A673 (cell line): ENCODE measurements at regions not wholly inside any gene's neighbourhood (a gene's known extent, or its start where the extent isn't known, plus 50 kb on each side); places are given as distances from the start of the nearest gene placed in this dataset.

Experiments used
- BruUV-seq: library from RNA; stranded (reverse); fragments of 400-500 nt; replicated peaks from 2 replicates; lab custom pipeline; 2021; lab: Mats Ljungman, UMichigan
- CTCF ChIA-PET: fragments of 300-600 bp; sonication (Branson Sonifier 250); formaldehyde crosslinking; loops from one replicate; lab custom pipeline; 2022; ENCODE audit warnings: antibody characterized with exemption; lab: Charles Lee
- POLR2A ChIA-PET: fragments of 300-600 bp; sonication (Branson Sonifier 250); formaldehyde crosslinking; loops from one replicate; lab custom pipeline; 2022; ENCODE audit warnings: antibody characterized with exemption; ENCODE audit not compliant: low non-redundant PET; lab: Charles Lee
- DNase-seq: peaks from one replicate; pipeline ENCODE4 v3.0.0-alpha.2; 2015; ENCODE audit warnings: low spot score
- H3K27ac ChIP-seq: fragments of 200-600 bp; sonication (generic); 2 replicates; pipeline ENCODE4 v1.5.1; 2016; ENCODE audit warnings: mixed run types, low read depth, mild to moderate bottlenecking, mixed read lengths, antibody characterized with exemption, low read length; ENCODE audit not compliant: poor library complexity, severe bottlenecking
- H3K27me3 ChIP-seq: fragments of 200-600 bp; sonication (generic); replicated peaks from 2 replicates; pipeline ENCODE4 v1.6.1; 2017; ENCODE audit warnings: mixed run types, low read depth, mild to moderate bottlenecking, mixed read lengths, antibody characterized with exemption, low read length; ENCODE audit not compliant: insufficient read depth, poor library complexity
- H3K36me3 ChIP-seq: fragments of 200-600 bp; sonication (generic); 2 replicates; pipeline ENCODE4 v1.6.1; 2016; ENCODE audit warnings: mixed run types, mild to moderate bottlenecking, mixed read lengths, antibody characterized with exemption, low read length; ENCODE audit not compliant: insufficient read depth, poor library complexity, severe bottlenecking
- H3K4me1 ChIP-seq: fragments of 200-600 bp; sonication (generic); 2 replicates; pipeline ENCODE4 v1.6.1; 2017; ENCODE audit warnings: mixed run types, mild to moderate bottlenecking, mixed read lengths, antibody characterized with exemption, low read length; ENCODE audit not compliant: insufficient read depth, poor library complexity, severe bottlenecking
- H3K4me3 ChIP-seq: fragments of 200-600 bp; sonication (generic); 2 replicates; pipeline ENCODE4 v1.5.1; 2016; ENCODE audit warnings: low read depth, mixed run types, mild to moderate bottlenecking, mixed read lengths, low read length; ENCODE audit not compliant: poor library complexity, severe bottlenecking
- H3K9me3 ChIP-seq: fragments of 200-600 bp; sonication (generic); 2 replicates; pipeline ENCODE4 v1.6.1; 2016; ENCODE audit warnings: mixed run types, low read depth, mild to moderate bottlenecking, mixed read lengths, antibody characterized with exemption, low read length; ENCODE audit not compliant: poor library complexity, severe bottlenecking
- EZH2 ChIP-seq: fragments of 200-600 bp; sonication (generic); IDR thresholded peaks from 2 replicates; pipeline ENCODE4 v1.6.1; 2017; ENCODE audit warnings: borderline replicate concordance, low read depth, mild to moderate bottlenecking, mixed read lengths, antibody characterized with exemption, low read length; ENCODE audit not compliant: poor library complexity, severe bottlenecking
- intact Hi-C: fragments of 100-400 bp; cut with micrococcal nuclease; formaldehyde crosslinking; loops from one replicate; pipeline ENCODE4 v1.10.0; 2022; ENCODE audit not compliant: unreplicated experiment
- TF ChIP-seq, protein P1 (sequence below): fragments of 300-800, 200-600 bp; sonication (generic); conservative IDR thresholded peaks from 2 replicates; pipeline ENCODE4 v1.5.1; 2017; ENCODE audit warnings: low read depth, mild to moderate bottlenecking, antibody characterized with exemption, low read length, moderate library complexity, mixed read lengths

DNA sequence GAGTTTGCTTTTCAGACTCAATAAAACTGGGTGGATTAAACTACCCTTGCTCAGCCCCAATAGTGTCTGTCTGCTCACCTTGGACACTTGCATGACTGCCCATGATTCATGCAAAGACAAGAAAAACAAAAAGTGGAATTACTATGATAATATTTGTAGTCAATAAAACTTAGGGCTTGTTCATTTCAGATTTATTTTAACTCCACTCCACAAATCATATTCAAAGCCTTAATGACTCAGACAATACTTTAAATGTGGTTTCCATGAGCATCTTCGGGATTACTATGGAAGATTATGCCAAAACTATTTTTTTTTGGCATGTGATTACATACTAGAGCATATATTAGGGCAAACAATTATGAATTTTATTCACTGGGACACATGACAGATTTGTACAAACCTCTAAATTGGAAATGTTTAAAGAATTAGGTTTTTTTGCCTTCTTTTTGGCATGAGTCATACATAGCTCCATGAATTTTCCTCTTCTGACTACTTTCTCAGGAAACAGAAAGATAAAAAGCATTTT lies 468.9 kb downstream of the ACTL7B start:
- BruUV-seq: no TSS peak
- ChIA-PET POLR2A (no interaction called here), CTCF (no interaction called here)
- DNase-seq: no peak
- Histone ChIP-seq H3K36me3 (no peaks in the 10 kb centered on the region), H3K4me3 (no peak overlapping the region), H3K27ac (no peak overlapping the region), H3K27me3 (no peaks in the 10 kb centered on the region), H3K9me3 (no peaks in the 10 kb centered on the region), H3K4me1 (no peaks in the 10 kb centered on the region)
- no peak for TF ChIP-seq EZH2
- TF ChIP-seq, protein P1, sequence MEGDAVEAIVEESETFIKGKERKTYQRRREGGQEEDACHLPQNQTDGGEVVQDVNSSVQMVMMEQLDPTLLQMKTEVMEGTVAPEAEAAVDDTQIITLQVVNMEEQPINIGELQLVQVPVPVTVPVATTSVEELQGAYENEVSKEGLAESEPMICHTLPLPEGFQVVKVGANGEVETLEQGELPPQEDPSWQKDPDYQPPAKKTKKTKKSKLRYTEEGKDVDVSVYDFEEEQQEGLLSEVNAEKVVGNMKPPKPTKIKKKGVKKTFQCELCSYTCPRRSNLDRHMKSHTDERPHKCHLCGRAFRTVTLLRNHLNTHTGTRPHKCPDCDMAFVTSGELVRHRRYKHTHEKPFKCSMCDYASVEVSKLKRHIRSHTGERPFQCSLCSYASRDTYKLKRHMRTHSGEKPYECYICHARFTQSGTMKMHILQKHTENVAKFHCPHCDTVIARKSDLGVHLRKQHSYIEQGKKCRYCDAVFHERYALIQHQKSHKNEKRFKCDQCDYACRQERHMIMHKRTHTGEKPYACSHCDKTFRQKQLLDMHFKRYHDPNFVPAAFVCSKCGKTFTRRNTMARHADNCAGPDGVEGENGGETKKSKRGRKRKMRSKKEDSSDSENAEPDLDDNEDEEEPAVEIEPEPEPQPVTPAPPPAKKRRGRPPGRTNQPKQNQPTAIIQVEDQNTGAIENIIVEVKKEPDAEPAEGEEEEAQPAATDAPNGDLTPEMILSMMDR: no peak
- intact Hi-C loops: no loop called here

DNA sequence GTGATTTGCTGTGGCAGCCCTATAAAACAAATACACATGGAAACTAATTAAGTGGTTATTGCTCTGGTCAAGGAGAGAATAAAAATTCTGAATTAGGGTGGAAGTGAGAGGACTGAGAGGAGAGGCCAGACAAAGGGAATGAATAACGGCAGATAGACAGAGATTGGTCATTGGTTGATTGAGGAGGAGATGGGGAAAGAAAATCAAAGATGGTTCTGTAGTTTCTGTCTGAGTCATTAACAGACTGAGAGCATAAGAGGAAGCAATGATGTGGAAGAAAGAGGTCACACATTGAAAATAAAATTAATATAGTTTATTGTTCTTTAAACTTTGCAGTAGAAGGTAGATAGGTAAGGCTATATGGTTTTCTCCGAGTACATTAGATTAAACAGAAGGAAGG lies 469.8 kb downstream of the ACTL7B start:
- POLR2A ChIA-PET: no interaction called here
- intact Hi-C loops: no loop called here
- Histone ChIP-seq H3K4me3 (no peak overlapping the region), H3K4me1 (no peaks in the 10 kb centered on the region), H3K27ac (no peak overlapping the region), H3K36me3 (no peaks in the 10 kb centered on the region), H3K27me3 (no peaks in the 10 kb centered on the region), H3K9me3 (no peaks in the 10 kb centered on the region)
- BruUV-seq: no TSS peak
- CTCF ChIA-PET: no interaction called here
- TF ChIP-seq, protein P1: no peak
- no peak for TF ChIP-seq EZH2
- DNase-seq: no peak

DNA sequence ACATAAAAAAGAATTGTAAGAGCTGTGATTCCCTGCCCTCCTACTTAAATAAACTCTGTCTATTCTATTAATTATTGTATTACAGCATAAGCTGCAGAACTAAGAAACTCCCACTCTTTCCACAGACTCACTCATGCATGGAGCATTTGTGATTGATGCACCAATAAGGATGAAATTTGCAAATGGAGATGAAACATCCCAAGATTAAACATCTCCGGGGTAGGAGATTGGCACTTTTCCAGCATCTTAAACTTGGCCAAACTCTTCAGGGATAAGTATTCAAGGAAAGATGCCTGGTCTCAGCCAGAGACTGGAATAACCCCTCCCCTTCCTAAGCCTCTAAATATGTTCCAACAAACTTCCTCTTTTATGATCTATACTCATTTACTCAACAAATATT lies 472.0 kb downstream of the ACTL7B start:
- Histone ChIP-seq H3K9me3 (no peaks in the 10 kb centered on the region), H3K27ac (no peak overlapping the region), H3K36me3 (no peaks in the 10 kb centered on the region), H3K4me3 (no peak overlapping the region), H3K27me3 (no peaks in the 10 kb centered on the region), H3K4me1 (no peaks in the 10 kb centered on the region)
- ChIA-PET CTCF (no interaction called here), POLR2A (no interaction called here)
- intact Hi-C loops: no loop called here
- TF ChIP-seq, protein P1: no peak
- no peak for TF ChIP-seq EZH2
- DNase-seq: peak; percentile 3
- no TSS peak for BruUV-seq
